GM12878 (cell line): ENCODE measurements at regions not wholly inside any gene's neighbourhood (a gene's known extent, or its start where the extent isn't known, plus 50 kb on each side); places are given as distances from the start of the nearest gene placed in this dataset.

Experiments used
- ATAC-seq: fragments of 200-7000 bp; cut with Tn5 transposase; 3 replicates; pipeline ENCODE4 v1.9.1; 2020; ENCODE audit warnings: mild to moderate bottlenecking, moderate library complexity
- BruUV-seq: library from RNA; stranded (reverse); fragments of 400-500 nt; replicated peaks from 2 replicates; lab custom pipeline; 2021; lab: Mats Ljungman, UMichigan
- CTCF ChIA-PET: fragments of 300-600 bp; sonication (Branson Sonifier 250); formaldehyde crosslinking; extraction: SDS; loops from one replicate; lab custom pipeline; 2021; ENCODE audit warnings: inconsistent platforms; lab: Yijun Ruan, JAX
- POLR2A ChIA-PET: fragments of 350-600 bp; formaldehyde crosslinking; extraction: SDS; loops from one replicate; lab custom pipeline; 2021; ENCODE audit warnings: inconsistent platforms; lab: Charles Lee
- RAD21 ChIA-PET: fragments of 300-600 bp; sonication (Branson Sonifier 250); formaldehyde crosslinking; loops from one replicate; lab custom pipeline; 2023; ENCODE audit warnings: antibody characterized with exemption; ENCODE audit not compliant: unreplicated experiment; lab: Charles Lee
- SMC1A ChIA-PET: fragments of 300-600 bp; sonication (Branson Sonifier 250); formaldehyde crosslinking; loops from one replicate; lab custom pipeline; 2023; ENCODE audit not compliant: unreplicated experiment, uncharacterized antibody; lab: Charles Lee
- DNase-seq: peaks from one replicate; pipeline ENCODE4 v3.0.0-alpha.2; 2011; ENCODE audit warnings: low read depth, low spot score
- FAIRE-seq: peaks from 3 replicates; lab custom pipeline; 2011; peaks lifted over from hg19 to GRCh38; lab: Jason Lieb, UNC
- H2AFZ ChIP-seq: 2 replicates; pipeline ENCODE4 v1.6.0; 2011; ENCODE audit warnings: low read depth, low read length, control low read depth; ENCODE audit not compliant: control insufficient read depth
- H3K27ac ChIP-seq: 2 replicates; pipeline ENCODE4 v1.5.1; 2011; ENCODE audit warnings: control low read depth; ENCODE audit not compliant: control insufficient read depth, insufficient read depth
- H3K27me3 ChIP-seq, 2 experiments: replicated peaks in 1 of 2; 2 replicates each; pipeline versions ENCODE4 v1.6.0 to v1.6.1; 2011; ENCODE audit warnings: low read length in 1 of 2; ENCODE audit not compliant: control insufficient read depth in 2 of 2, insufficient read depth in 2 of 2
- H3K36me3 ChIP-seq, 2 experiments: 2 replicates each; pipeline ENCODE4 v1.5.1; 2011; ENCODE audit warnings: low read length in 1 of 2; ENCODE audit not compliant: control insufficient read depth in 2 of 2, insufficient read depth in 2 of 2
- H3K4me1 ChIP-seq: 2 replicates; pipeline ENCODE4 v1.6.1; 2011; ENCODE audit warnings: mild to moderate bottlenecking, low read length, moderate library complexity, mixed read lengths; ENCODE audit not compliant: control insufficient read depth, insufficient read depth
- H3K4me2 ChIP-seq: 2 replicates; pipeline ENCODE4 v1.6.0; 2011; ENCODE audit warnings: control low read depth; ENCODE audit not compliant: control insufficient read depth, insufficient read depth
- H3K4me3 ChIP-seq: fragments of 200-600 bp; sonication (generic); 2 replicates; pipeline ENCODE4 v1.5.1; 2016
- H3K79me2 ChIP-seq: 2 replicates; pipeline ENCODE4 v1.6.0; 2011; ENCODE audit warnings: low read length; ENCODE audit not compliant: control insufficient read depth, insufficient read depth
- H3K9ac ChIP-seq: 2 replicates; pipeline ENCODE4 v1.8.0; 2011; ENCODE audit warnings: low read length, control low read depth, mixed read lengths; ENCODE audit not compliant: control insufficient read depth, insufficient read depth
- H3K9me3 ChIP-seq: replicated peaks from 3 replicates; pipeline ENCODE4 v1.5.1; 2011; ENCODE audit warnings: mild to moderate bottlenecking, low read length; ENCODE audit not compliant: control insufficient read depth, insufficient read depth
- H4K20me1 ChIP-seq: 2 replicates; pipeline ENCODE4 v1.6.0; 2011; ENCODE audit not compliant: control insufficient read depth, insufficient read depth
- ATF2 ChIP-seq: IDR thresholded peaks from 2 replicates; pipeline ENCODE4 v1.6.1; 2012; ENCODE audit warnings: low read length, inconsistent platforms
- CBX5 ChIP-seq: sonication (generic); IDR thresholded peaks from 2 replicates; pipeline ENCODE4 v1.6.1; 2016; ENCODE audit warnings: low read depth, moderate library complexity, mild to moderate bottlenecking, inconsistent platforms
- EGR1 ChIP-seq, 2 experiments: IDR thresholded peaks; 1 replicate in 1 of 2; 2 replicates in 1 of 2; pipeline ENCODE4 v1.6.1; 2011 to 2012; ENCODE audit warnings: low read depth in 2 of 2, low read length in 2 of 2, borderline replicate concordance in 1 of 2, mild to moderate bottlenecking in 1 of 2, moderate library complexity in 1 of 2
- EP300 ChIP-seq, 2 experiments: fragments of 150-350 bp in 1 of 2; IDR thresholded peaks; 2 replicates each; pipeline ENCODE4 v1.6.1; 2011 to 2012; ENCODE audit warnings: low read depth in 2 of 2, low read length in 2 of 2, borderline replicate concordance in 1 of 2, improper control_type of control experiment in 1 of 2, inconsistent platforms in 1 of 2; ENCODE audit not compliant: control insufficient read depth in 1 of 2
- GABPA ChIP-seq: IDR thresholded peaks from 2 replicates; pipeline ENCODE4 v1.6.1; 2014; ENCODE audit warnings: antibody characterized with exemption, low read depth, mild to moderate bottlenecking, inconsistent platforms
- GATAD2B ChIP-seq: fragments of 450-650 bp; conservative IDR thresholded peaks from 2 replicates; pipeline ENCODE4 v1.6.1; 2017; ENCODE audit warnings: low read depth, mild to moderate bottlenecking, moderate library complexity
- KLF5 ChIP-seq: fragments of 450-650 bp; IDR thresholded peaks from 2 replicates; pipeline ENCODE4 v1.6.1; 2014; ENCODE audit warnings: mild to moderate bottlenecking; ENCODE audit not compliant: partially characterized antibody
- LARP7 ChIP-seq: fragments of 450-650 bp; IDR thresholded peaks from 2 replicates; pipeline ENCODE4 v1.6.1; 2017; ENCODE audit warnings: mild to moderate bottlenecking
- MYC ChIP-seq: IDR thresholded peaks from 2 replicates; pipeline ENCODE4 v1.6.1; 2011; ENCODE audit warnings: mild to moderate bottlenecking, low read length, moderate library complexity, inconsistent platforms; ENCODE audit not compliant: insufficient read depth, insufficient replicate concordance, insufficient read length, severe bottlenecking
- NR2F1 ChIP-seq: fragments of 450-650 bp; conservative IDR thresholded peaks from 2 replicates; pipeline ENCODE4 v1.6.1; 2017; ENCODE audit warnings: mild to moderate bottlenecking
- RBBP5 ChIP-seq: fragments of 200-600 bp; sonication (generic); conservative IDR thresholded peaks from 2 replicates; pipeline ENCODE4 v1.6.1; 2016
- RUNX3 ChIP-seq: IDR thresholded peaks from 2 replicates; pipeline ENCODE4 v1.6.1; 2012; ENCODE audit warnings: low read length, inconsistent platforms
- SIN3A ChIP-seq: IDR thresholded peaks from 2 replicates; pipeline ENCODE4 v1.6.1; 2012; ENCODE audit warnings: low read depth, low read length, improper control_type of control experiment
- SMC3 ChIP-seq: IDR thresholded peaks from 2 replicates; pipeline ENCODE4 v1.6.1; 2011; ENCODE audit warnings: low read length, improper control_type of control experiment, borderline replicate concordance
- SP1 ChIP-seq: IDR thresholded peaks from one replicate; pipeline ENCODE4 v1.6.1; 2011; ENCODE audit warnings: low read depth, low read length
- USF1 ChIP-seq: IDR thresholded peaks from 2 replicates; pipeline ENCODE4 v1.6.1; 2011; ENCODE audit warnings: borderline replicate concordance, low read depth, mild to moderate bottlenecking, moderate library complexity, mixed read lengths, low read length; ENCODE audit not compliant: insufficient read depth; ENCODE audit errors: extremely low read length
- USF2 ChIP-seq: IDR thresholded peaks from 2 replicates; pipeline ENCODE4 v1.6.1; 2011; ENCODE audit warnings: low read depth, low read length, improper control_type of control experiment, borderline replicate concordance
- YY1 ChIP-seq: IDR thresholded peaks from 2 replicates; pipeline ENCODE4 v1.6.1; 2011; ENCODE audit warnings: low read depth, mild to moderate bottlenecking, low read length
- ZZZ3 ChIP-seq: IDR thresholded peaks from 2 replicates; pipeline ENCODE4 v1.6.1; 2011; ENCODE audit warnings: low read depth; ENCODE audit not compliant: control insufficient read depth, insufficient read length
- WGBS: methylation state at CpG from one replicate; pipeline ENCODE4 v1.1.6; 2016; ENCODE audit warnings: low lambda C conversion rate; ENCODE audit not compliant: insufficient replicate concordance, insufficient coverage; ENCODE audit errors: missing lambda C conversion rate; 5-methylcytosine and 5-hydroxymethylcytosine counted together
- in situ Hi-C: fragments of 300-500 bp; cut with MboI; formaldehyde crosslinking; loops from 9 replicates; pipeline ENCODE4 v1.14.3; 2018; ENCODE audit warnings: mixed read lengths
- intact Hi-C: fragments of 100-400 bp; cut with micrococcal nuclease; formaldehyde crosslinking; loops from one replicate; pipeline ENCODE4 v1.14.2; 2022; ENCODE audit not compliant: unreplicated experiment
- TF ChIP-seq, protein P1 (sequence below): IDR thresholded peaks from 2 replicates; pipeline ENCODE4 v1.6.1; 2012; ENCODE audit warnings: low read depth, low read length, improper control_type of control experiment

GRCh38 chr9:3125602-3126405, 281.9 kb upstream of the PUM3 start:
- Histone ChIP-seq H3K4me2 (no peak overlapping the region), H3K9ac (no peak overlapping the region), H2AFZ (no peak overlapping the region), H3K79me2 (no peaks in the 10 kb centered on the region), H3K27ac (no peak overlapping the region), H3K4me3 (no peak overlapping the region), H3K4me1 (no peaks in the 10 kb centered on the region), H3K36me3 (no peaks in the 10 kb centered on the region), H4K20me1 (no peaks in the 10 kb centered on the region), H3K9me3 (no peaks in the 10 kb centered on the region), H3K27me3 (no peaks in the 10 kb centered on the region)
- ChIA-PET CTCF (no interaction called here), RAD21 (no interaction called here), SMC1A (no interaction called here), POLR2A (no interaction called here)
- 43% methylated on average over 6 of the region's 6 CpGs for WGBS
- TF ChIP-seq EP300 (IDR thresholded peaks at IDR 0.05; ENCODE audit: borderline replicate concordance in 1 of 2, control insufficient read depth in 1 of 2, low read depth in 2 of 2, low read length in 2 of 2) (no peak), YY1 (no peak), KLF5 (no peak), LARP7 (no peak), SP1 (no peak), CBX5 (no peak), MYC (no peak), NR2F1 (no peak), SIN3A (no peak), ZZZ3 (no peak), GATAD2B (no peak), RUNX3 (no peak), GABPA (no peak), USF1 (no peak), SMC3 (no peak), ATF2 (no peak), EGR1 (IDR thresholded peaks at IDR 0.05; ENCODE audit: borderline replicate concordance in 1 of 2, low read depth in 2 of 2, low read length in 2 of 2) (no peak), RBBP5 (no peak), USF2 (no peak)
- TF ChIP-seq, protein P1, sequence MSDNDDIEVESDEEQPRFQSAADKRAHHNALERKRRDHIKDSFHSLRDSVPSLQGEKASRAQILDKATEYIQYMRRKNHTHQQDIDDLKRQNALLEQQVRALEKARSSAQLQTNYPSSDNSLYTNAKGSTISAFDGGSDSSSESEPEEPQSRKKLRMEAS: no peak
- in situ Hi-C loops: no loop called here
- BruUV-seq: no TSS peak
- ATAC-seq (no peak), DNase-seq (no peak), FAIRE-seq (no peak)
- intact Hi-C loops: no loop called here
